ENCODE measurements at regions not wholly inside any gene's neighbourhood (a gene's known extent, or its start where the extent isn't known, plus 50 kb on each side); places are given as distances from the start of the nearest gene placed in this dataset.

DNA sequence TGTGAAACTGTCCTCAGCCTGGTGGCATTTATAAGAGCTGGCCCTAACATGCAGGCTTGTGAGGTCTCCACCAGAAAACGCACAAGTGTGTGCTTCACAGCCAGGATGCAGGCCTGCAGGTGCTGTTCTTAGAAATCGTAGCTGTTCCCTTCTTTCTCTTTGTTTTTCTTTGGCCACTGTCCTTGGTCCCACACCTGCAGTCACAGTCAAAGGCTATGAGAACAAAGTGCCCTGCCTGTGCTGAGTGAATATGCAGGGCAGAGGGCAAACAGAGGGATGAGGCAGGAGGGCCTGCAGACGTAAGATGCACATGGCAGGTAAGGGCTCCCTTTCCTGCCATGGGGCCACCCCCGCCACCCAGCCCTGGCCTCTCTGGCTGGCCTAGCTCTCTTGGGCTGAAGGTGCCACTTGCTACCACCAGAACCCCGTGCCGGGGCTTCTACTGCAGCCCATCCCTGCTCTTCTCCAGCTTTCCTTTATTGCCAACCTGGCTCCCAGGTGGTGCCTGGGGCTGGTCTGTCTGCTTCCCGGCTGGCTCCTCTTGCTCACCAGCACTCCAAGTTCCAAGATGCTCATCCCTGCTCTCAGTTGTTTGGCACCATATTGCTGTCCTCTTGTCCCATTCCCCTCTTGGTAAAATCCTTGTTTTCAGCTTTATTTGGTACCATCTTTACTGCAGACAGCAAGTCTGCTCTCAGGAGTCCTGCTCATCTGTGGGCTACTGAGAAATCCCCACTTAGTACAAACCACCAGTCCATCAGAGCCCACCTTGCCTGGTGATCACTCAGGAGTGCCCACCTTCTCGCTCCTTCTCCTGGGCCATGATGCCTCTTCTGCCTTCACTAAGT, 308.1 kb upstream of the ZMIZ1 start:
- H3K4me3 ChIP-seq (ENCODE audit: low read depth, low read length), result no peak overlapping the region

DNA sequence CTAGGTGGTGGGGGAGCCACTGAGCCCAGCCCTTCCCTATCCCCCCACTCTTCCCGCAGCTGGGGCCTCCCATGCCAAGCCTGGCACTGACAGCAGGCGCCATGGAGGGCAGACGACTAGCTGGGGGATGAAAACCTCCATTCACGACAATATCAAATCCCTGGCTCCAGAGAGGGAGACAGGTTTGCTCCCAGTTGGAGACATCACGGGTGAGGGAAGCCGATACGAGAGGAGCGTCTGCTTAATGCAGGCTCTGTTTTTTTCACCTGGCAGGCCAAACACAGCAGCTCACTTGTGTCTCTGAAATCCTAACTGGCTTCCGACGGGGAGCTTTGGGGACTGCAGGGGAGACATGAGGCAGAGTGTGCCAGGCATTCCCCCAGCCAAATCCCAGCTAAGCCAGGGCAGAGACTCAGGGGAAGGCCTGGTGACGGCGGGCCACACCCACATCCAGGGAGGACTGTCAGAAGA, 307.4 kb upstream of the ZMIZ1 start:
- Histone ChIP-seq H3K4me1 (ENCODE audit: control insufficient read depth, insufficient read depth, low read length) (no peaks in the 10 kb centered on the region), H3K4me3 (ENCODE audit: low read depth, low read length) (no peak overlapping the region), H3K27me3 (ENCODE audit: control insufficient read depth, insufficient read depth, low read length) (no peaks in the 10 kb centered on the region), H3K9ac (ENCODE audit: low read depth, low read length) (no peak overlapping the region), H3K27ac (ENCODE audit: low read depth, low read length) (no peak overlapping the region), H3K9me3 (ENCODE audit: control insufficient read depth, insufficient read depth, low read length) (no peaks in the 10 kb centered on the region), H3K36me3 (ENCODE audit: control insufficient read depth, insufficient read depth, low read length) (no peaks in the 10 kb centered on the region)

More for the DNA sequence above, 308.1 kb upstream of the ZMIZ1 start:
- H3K27me3 ChIP-seq (ENCODE audit: control insufficient read depth, insufficient read depth, low read length), result no peaks in the 10 kb centered on the region
- H3K36me3 ChIP-seq (ENCODE audit: control insufficient read depth, insufficient read depth, low read length), result no peaks in the 10 kb centered on the region
- no peak overlapping the region for H3K27ac ChIP-seq (ENCODE audit: low read depth, low read length)
- H3K9ac ChIP-seq (ENCODE audit: low read depth, low read length), result no peak overlapping the region
- no peaks in the 10 kb centered on the region for H3K9me3 ChIP-seq (ENCODE audit: control insufficient read depth, insufficient read depth, low read length)
- H3K4me1 ChIP-seq (ENCODE audit: control insufficient read depth, insufficient read depth, low read length), result no peaks in the 10 kb centered on the region

DNA sequence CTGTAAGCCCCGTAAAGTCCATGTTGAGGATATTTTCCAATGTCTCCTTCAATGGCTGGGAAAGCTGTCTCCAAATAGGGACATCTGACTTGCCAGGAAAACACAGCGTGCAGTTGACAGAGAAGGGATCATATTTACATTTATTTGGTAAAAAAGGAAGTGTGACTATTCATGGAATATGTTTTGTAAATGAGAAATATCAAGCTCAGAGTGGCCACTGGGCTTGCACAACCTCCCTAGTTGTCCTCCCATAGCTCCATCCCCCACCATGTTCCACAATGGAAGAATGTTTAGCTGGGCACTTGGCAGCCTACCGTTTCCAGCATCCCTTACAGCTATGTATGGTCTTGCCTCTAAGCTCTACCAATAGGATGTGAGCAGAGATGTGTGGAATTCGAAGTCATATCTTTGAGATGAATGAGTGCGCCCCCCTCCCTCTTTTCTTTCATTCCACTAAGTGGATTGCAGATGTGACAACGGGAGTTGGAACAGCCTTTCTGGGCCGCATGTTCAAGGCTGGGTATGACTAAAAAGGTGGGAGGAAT, 306.6 kb upstream of the ZMIZ1 start:
- Histone ChIP-seq H3K9me3 (ENCODE audit: control insufficient read depth, insufficient read depth, low read length) (no peaks in the 10 kb centered on the region), H3K9ac (ENCODE audit: low read depth, low read length) (no peak overlapping the region), H3K36me3 (ENCODE audit: control insufficient read depth, insufficient read depth, low read length) (no peaks in the 10 kb centered on the region), H3K4me1 (ENCODE audit: control insufficient read depth, insufficient read depth, low read length) (no peaks in the 10 kb centered on the region), H3K4me3 (ENCODE audit: low read depth, low read length) (no peak overlapping the region), H3K27me3 (ENCODE audit: control insufficient read depth, insufficient read depth, low read length) (no peaks in the 10 kb centered on the region), H3K27ac (ENCODE audit: low read depth, low read length) (no peak overlapping the region)

DNA sequence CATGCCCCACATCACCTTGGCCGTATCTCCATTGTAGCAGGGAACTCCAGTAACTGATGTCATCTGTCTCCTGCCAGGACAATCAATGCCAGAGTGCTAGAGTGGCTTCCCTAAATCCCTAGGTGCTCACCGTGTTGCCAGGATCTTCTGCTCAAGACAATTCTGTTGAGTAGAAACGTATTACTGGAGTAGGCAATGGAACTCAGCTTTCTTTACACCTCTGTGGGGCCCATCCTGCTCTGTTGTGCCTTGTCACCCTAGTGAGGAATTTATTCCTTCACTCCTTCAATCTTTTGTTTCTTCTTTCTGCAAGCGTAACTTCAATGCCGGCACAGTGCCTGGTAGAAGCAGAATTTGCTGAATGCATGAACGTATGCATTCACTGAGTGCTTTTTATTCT, 305.5 kb upstream of the ZMIZ1 start:
- Histone ChIP-seq H3K9me3 (ENCODE audit: control insufficient read depth, insufficient read depth, low read length) (no peaks in the 10 kb centered on the region), H3K27ac (ENCODE audit: low read depth, low read length) (no peak overlapping the region), H3K36me3 (ENCODE audit: control insufficient read depth, insufficient read depth, low read length) (no peaks in the 10 kb centered on the region), H3K4me3 (ENCODE audit: low read depth, low read length) (no peak overlapping the region), H3K4me1 (ENCODE audit: control insufficient read depth, insufficient read depth, low read length) (no peaks in the 10 kb centered on the region), H3K27me3 (ENCODE audit: control insufficient read depth, insufficient read depth, low read length) (no peaks in the 10 kb centered on the region), H3K9ac (ENCODE audit: low read depth, low read length) (no peak overlapping the region)

DNA sequence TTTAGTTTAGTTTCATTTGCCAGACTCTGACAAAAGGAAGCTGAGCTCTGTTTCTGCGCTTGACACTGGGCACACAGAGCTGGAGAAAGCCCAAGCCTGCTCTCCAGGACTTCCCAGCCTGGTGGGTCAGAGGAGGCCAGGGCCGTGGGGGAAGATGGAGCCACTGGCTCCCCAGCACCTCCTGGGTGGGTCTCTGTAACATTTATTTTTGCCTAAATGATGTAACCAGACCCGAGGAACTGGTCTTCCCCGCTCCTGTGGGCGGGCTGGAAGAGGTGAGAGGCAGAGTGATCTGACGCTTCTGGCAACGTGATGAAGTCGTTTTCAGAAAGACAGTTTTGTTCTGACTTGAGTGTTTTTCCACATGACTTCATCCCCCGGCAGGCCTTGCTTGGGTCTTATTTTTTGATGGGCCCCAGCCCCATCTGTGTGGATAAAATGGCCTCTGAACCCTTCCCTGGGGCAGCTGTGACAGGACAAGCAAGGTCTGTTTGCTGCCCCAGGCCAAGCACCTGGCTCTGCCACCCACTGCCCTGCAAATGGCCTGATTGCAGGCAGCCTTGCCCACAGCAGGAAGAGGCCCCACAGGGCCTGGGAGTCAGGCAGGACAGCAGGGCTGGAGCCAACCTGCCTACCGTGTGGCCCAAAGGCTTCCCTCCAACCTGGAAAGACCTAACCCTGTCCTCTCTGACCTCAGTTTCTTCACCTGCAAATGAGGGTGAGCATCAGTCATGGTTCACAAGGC, 304.9 kb upstream of the ZMIZ1 start:
- Histone ChIP-seq H3K9ac (ENCODE audit: low read depth, low read length) (no peak overlapping the region), H3K36me3 (ENCODE audit: control insufficient read depth, insufficient read depth, low read length) (no peaks in the 10 kb centered on the region), H3K4me3 (ENCODE audit: low read depth, low read length) (no peak overlapping the region), H3K9me3 (ENCODE audit: control insufficient read depth, insufficient read depth, low read length) (no peaks in the 10 kb centered on the region), H3K4me1 (ENCODE audit: control insufficient read depth, insufficient read depth, low read length) (no peaks in the 10 kb centered on the region), H3K27ac (ENCODE audit: low read depth, low read length) (no peak overlapping the region), H3K27me3 (ENCODE audit: control insufficient read depth, insufficient read depth, low read length) (no peaks in the 10 kb centered on the region)

DNA sequence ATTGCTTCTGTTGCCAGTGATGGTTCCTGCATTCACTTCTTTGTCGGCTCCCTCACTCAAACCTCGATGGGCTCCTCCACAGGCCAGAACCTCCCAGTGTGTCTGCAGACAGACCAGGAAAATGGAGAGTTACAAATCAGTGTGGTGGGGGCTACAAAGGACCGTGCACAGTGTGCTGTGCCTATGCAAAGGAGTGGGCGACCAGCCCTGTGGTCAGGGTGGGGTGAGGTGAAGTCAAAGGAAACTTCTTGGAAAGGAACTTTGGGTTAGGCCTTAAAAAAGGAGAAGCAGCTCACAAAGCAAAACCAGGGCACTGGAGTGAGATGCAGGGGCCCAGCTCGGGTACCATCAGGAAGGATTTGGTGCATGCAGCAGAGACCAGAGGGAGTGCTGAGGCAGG, 304.3 kb upstream of the ZMIZ1 start:
- H3K4me3 ChIP-seq (ENCODE audit: low read depth, low read length), result no peak overlapping the region
- H3K9me3 ChIP-seq (ENCODE audit: control insufficient read depth, insufficient read depth, low read length), result no peaks in the 10 kb centered on the region
- H3K27me3 ChIP-seq (ENCODE audit: control insufficient read depth, insufficient read depth, low read length), result no peaks in the 10 kb centered on the region
- H3K4me1 ChIP-seq (ENCODE audit: control insufficient read depth, insufficient read depth, low read length), result no peaks in the 10 kb centered on the region
- no peak overlapping the region for H3K27ac ChIP-seq (ENCODE audit: low read depth, low read length)
- H3K9ac ChIP-seq (ENCODE audit: low read depth, low read length), result no peak overlapping the region
- H3K36me3 ChIP-seq (ENCODE audit: control insufficient read depth, insufficient read depth, low read length), result no peaks in the 10 kb centered on the region

DNA sequence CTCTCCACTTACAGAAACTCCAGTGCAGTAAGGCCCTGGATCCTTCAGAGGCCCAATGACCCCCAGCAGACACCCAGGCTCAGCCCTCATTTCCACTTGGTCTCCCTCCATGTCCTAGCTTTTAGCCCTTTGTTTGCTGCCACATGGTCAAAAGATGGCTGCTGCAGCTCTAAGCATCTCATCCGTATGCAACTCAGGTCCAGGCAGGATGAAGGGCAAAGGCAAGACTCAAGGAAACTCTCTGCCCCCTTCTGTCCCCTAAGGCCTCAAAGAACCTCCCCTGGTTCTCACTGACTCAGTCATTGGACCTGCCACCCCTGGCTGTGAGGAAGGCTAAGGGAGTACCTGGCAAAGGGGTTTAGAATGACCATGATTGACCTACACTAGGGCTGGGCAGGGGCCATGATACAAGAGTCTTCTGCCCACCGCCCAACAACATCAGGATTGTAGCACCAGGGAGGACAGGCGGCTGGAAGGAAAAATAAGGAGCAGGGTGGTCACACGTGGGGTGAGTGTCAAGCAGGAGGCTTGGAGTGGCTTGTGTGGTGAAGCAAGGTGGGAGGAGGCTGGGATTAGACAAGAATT, 303.8 kb upstream of the ZMIZ1 start:
- no peaks in the 10 kb centered on the region for H3K36me3 ChIP-seq (ENCODE audit: control insufficient read depth, insufficient read depth, low read length)
- H3K9ac ChIP-seq (ENCODE audit: low read depth, low read length), result no peak overlapping the region
- no peaks in the 10 kb centered on the region for H3K27me3 ChIP-seq (ENCODE audit: control insufficient read depth, insufficient read depth, low read length)
- H3K4me1 ChIP-seq (ENCODE audit: control insufficient read depth, insufficient read depth, low read length), result no peaks in the 10 kb centered on the region
- H3K9me3 ChIP-seq (ENCODE audit: control insufficient read depth, insufficient read depth, low read length), result no peaks in the 10 kb centered on the region
- H3K4me3 ChIP-seq (ENCODE audit: low read depth, low read length), result no peak overlapping the region
- no peak overlapping the region for H3K27ac ChIP-seq (ENCODE audit: low read depth, low read length)

DNA sequence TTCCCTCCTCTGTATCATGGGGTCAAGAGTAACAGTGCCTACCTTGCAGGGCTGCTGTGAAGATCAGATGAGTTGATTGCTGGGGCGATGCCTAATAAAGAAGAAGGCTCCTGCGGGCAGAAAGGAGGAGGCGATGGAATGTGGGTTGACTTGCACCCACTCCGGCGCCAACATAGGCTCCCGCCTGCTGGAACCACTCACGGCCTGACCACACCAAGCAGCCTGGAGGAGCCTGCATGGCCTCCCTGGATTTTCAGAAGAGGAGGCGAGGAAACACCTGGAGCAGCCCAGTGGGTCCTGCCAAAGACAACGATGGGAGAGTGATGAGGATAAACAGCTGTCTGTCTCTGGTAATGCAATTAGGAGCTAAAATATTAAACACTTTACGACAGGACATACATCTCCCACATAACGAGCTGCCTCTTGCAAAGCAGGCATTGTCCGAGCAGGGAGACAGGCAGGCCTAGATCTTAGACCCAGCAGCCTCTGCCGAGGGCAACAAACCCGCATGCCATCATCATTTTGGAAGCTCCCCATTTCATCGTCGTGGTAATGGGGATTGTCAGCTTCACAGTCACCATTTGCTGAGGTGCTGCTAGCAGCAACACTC, 302.9 kb upstream of the ZMIZ1 start:
- Histone ChIP-seq H3K9ac (ENCODE audit: low read depth, low read length) (no peak overlapping the region), H3K9me3 (ENCODE audit: control insufficient read depth, insufficient read depth, low read length) (no peaks in the 10 kb centered on the region), H3K27me3 (ENCODE audit: control insufficient read depth, insufficient read depth, low read length) (no peaks in the 10 kb centered on the region), H3K4me3 (ENCODE audit: low read depth, low read length) (no peak overlapping the region), H3K27ac (ENCODE audit: low read depth, low read length) (no peak overlapping the region), H3K4me1 (ENCODE audit: control insufficient read depth, insufficient read depth, low read length) (no peaks in the 10 kb centered on the region), H3K36me3 (ENCODE audit: control insufficient read depth, insufficient read depth, low read length) (no peaks in the 10 kb centered on the region)

DNA sequence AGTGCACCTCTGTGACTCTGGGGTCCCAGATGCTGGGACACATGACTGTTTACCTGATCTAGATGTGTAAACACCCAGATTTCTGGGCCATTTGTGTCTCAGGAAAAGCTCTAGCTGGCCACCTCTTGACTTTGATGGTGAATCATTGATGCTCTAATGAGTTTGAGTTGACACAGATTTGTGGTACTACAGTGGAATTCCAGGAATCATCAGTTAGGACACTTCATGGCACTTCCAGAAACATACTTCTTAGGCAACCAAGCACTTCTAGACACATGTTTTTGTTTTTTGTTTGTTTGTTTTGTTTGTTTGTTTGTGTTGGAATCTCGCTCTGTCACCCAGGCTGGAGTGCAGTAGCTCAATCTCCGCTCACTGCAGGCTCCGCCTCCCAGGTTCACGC, 302.2 kb upstream of the ZMIZ1 start:
- no peak overlapping the region for H3K9ac ChIP-seq (ENCODE audit: low read depth, low read length)
- H3K27me3 ChIP-seq (ENCODE audit: control insufficient read depth, insufficient read depth, low read length), result no peaks in the 10 kb centered on the region
- H3K36me3 ChIP-seq (ENCODE audit: control insufficient read depth, insufficient read depth, low read length), result no peaks in the 10 kb centered on the region
- H3K4me1 ChIP-seq (ENCODE audit: control insufficient read depth, insufficient read depth, low read length), result no peaks in the 10 kb centered on the region
- no peak overlapping the region for H3K27ac ChIP-seq (ENCODE audit: low read depth, low read length)
- no peaks in the 10 kb centered on the region for H3K9me3 ChIP-seq (ENCODE audit: control insufficient read depth, insufficient read depth, low read length)
- no peak overlapping the region for H3K4me3 ChIP-seq (ENCODE audit: low read depth, low read length)

DNA sequence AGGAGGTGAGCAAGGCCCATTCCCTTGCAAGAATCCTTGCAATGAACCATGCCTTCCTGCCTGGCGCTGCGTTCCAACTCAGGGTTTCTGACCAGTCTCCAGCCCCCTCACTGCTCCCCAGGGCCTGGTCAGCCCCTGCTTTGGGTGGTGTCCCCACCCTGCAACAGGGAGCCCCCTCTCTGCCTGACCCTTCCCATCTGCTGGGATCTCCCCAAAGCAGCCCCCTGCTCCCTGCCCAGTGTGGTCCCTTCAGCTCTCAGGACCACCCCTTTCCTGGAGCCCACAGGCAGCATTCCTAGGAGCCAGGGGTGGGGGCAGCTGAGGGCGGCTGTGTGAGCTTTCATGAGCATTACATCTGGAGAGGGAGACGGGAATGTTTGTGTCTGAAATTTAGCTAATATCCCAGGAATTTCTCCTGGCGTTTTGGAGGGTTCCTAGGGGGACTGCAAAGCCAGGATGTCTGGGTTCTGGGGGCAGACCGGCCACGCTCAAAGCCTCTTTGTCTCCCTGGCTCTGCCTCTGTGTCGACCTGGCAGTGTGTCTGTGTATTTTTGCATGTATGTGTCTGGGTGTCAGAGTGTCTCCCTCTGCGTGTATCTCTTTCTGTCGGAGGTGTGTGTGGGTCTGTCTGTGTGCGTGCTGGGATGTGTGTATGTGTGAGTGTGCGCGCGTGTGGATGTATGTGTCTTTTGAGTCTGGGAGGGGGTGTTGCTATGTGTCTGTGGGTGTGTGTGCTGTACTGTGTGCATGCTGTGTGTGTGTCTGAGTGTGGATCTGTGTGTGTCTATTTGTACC, 300.5 kb upstream of the ZMIZ1 start:
- H3K36me3 ChIP-seq (ENCODE audit: control insufficient read depth, insufficient read depth, low read length), result no peaks in the 10 kb centered on the region
- no peaks in the 10 kb centered on the region for H3K4me1 ChIP-seq (ENCODE audit: control insufficient read depth, insufficient read depth, low read length)
- H3K9me3 ChIP-seq (ENCODE audit: control insufficient read depth, insufficient read depth, low read length), result no peaks in the 10 kb centered on the region
- no peak overlapping the region for H3K9ac ChIP-seq (ENCODE audit: low read depth, low read length)
- no peak overlapping the region for H3K27ac ChIP-seq (ENCODE audit: low read depth, low read length)
- no peak overlapping the region for H3K4me3 ChIP-seq (ENCODE audit: low read depth, low read length)
- H3K27me3 ChIP-seq (ENCODE audit: control insufficient read depth, insufficient read depth, low read length), result no peaks in the 10 kb centered on the region
